Right lobe of liver (tissue), 6 donors: ENCODE measurements at regions not wholly inside any gene's neighbourhood (a gene's known extent, or its start where the extent isn't known, plus 50 kb on each side); places are given as distances from the start of the nearest gene placed in this dataset.

Experiments
- ATAC-seq, 4 donors: fragments of 200-7000 bp; cut with Tn5 transposase; one replicate each; pipeline ENCODE4 v1.9.1; 2020; ENCODE audit warnings: mild to moderate bottlenecking in 4 of 4, moderate library complexity in 4 of 4
- DNase-seq, 3 donors: peaks; one replicate each; pipeline ENCODE4 v3.0.0-alpha.2; 2020
- H3K27ac ChIP-seq, 3 donors: fragments of 200-600 bp; one replicate each; pipeline ENCODE4 v1.8.0; 2022
- H3K27me3 ChIP-seq, 2 donors: fragments of 200-600 bp; one replicate each; pipeline ENCODE4 v1.8.0; 2022
- H3K36me3 ChIP-seq, 4 donors: fragments of 200-600 bp; sonication (generic) in 1 of 4; one replicate each; pipeline versions ENCODE4 v1.5.1 to v1.8.0; 2017 to 2022; ENCODE audit warnings: control low read depth in 1 of 4
- H3K4me1 ChIP-seq, 4 donors: fragments of 200-600 bp; sonication (generic) in 1 of 4; one replicate each; pipeline versions ENCODE4 v1.5.1 to v1.8.0; 2017 to 2022; ENCODE audit warnings: control low read depth in 1 of 4
- H3K4me3 ChIP-seq, 3 donors: fragments of 200-600 bp; one replicate each; pipeline ENCODE4 v1.8.0; 2022
- H3K9me3 ChIP-seq, 4 donors: fragments of 200-600 bp; sonication (generic) in 1 of 4; one replicate each; pipeline versions ENCODE4 v1.5.1 to v1.8.0; 2017 to 2022; ENCODE audit warnings: control low read depth in 1 of 4
- CTCF ChIP-seq, 4 donors: fragments of 200-600 bp in 3 of 4; fragments of 450-650 bp in 1 of 4; IDR thresholded peaks; one replicate each; pipeline versions ENCODE4 v1.5.1 to v1.8.0; 2016 to 2022; ENCODE audit warnings: antibody characterized with exemption in 4 of 4, mild to moderate bottlenecking in 2 of 4
- POLR2A ChIP-seq: fragments of 450-650 bp; IDR thresholded peaks from one replicate; pipeline ENCODE4 v1.6.1; 2017; ENCODE audit warnings: antibody characterized with exemption, mild to moderate bottlenecking
- WGBS: methylation state at CpG from one replicate; pipeline ENCODE4 v1.1.6; 2018; ENCODE audit warnings: low coverage, low lambda C conversion rate; ENCODE audit not compliant: insufficient coverage; ENCODE audit errors: missing lambda C conversion rate; 5-methylcytosine and 5-hydroxymethylcytosine counted together
- intact Hi-C, 2 donors: fragments of 100-400 bp; cut with DNase I; formaldehyde crosslinking; loops; one replicate each; pipeline versions ENCODE4 v1.11.2 to v1.14.1; 2022
- donor health status: DM: no; HTN: yes; CAD: no.
- donor health status: DM: no; HTN: no; CAD: no.
- donor health status: DM: no; HTN: no; CAD: no.
- donor health status: DM: no; HTN: yes; CAD: no.
- donor health status: DM: no; HTN: yes; CAD: no.

- no peak for ATAC-seq
- no peak for TF ChIP-seq POLR2A
- TF ChIP-seq CTCF (IDR thresholded peaks at IDR 0.05): no peak
- Histone ChIP-seq H3K4me3 (no peak overlapping the region), H3K27ac (no peak overlapping the region), H3K36me3 (no peaks in the 10 kb centered on the region), H3K9me3 (no peaks in the 10 kb centered on the region), H3K27me3 (no peaks in the 10 kb centered on the region), H3K4me1 (no peaks in the 10 kb centered on the region)
- intact Hi-C loops: no loop called here
- DNase-seq: no peak
- WGBS: 73% methylated on average over 5 of the region's 6 CpGs
Measured at GRCh38 chr3:176068750-176069149, 1128.5 kb downstream of the TBL1XR1 start.

- no peak for DNase-seq
- H3K9me3 ChIP-seq: no peaks in the 10 kb centered on the region
- no peaks in the 10 kb centered on the region for H3K27me3 ChIP-seq
- no peak overlapping the region for H3K27ac ChIP-seq
- ATAC-seq: no peak
- no peaks in the 10 kb centered on the region for H3K4me1 ChIP-seq
- TF ChIP-seq POLR2A (no peak), CTCF (IDR thresholded peaks at IDR 0.05) (no peak)
- intact Hi-C loops: no loop called here
- no peak overlapping the region for H3K4me3 ChIP-seq
- H3K36me3 ChIP-seq: no peaks in the 10 kb centered on the region
Measured at GRCh38 chr3:176058856-176059255, 1138.4 kb downstream of the TBL1XR1 start.

- ATAC-seq (no peak), DNase-seq (no peak)
- Histone ChIP-seq H3K27me3 (no peaks in the 10 kb centered on the region), H3K36me3 (no peaks in the 10 kb centered on the region), H3K27ac (no peak overlapping the region), H3K9me3 (no peaks in the 10 kb centered on the region), H3K4me3 (no peak overlapping the region), H3K4me1 (no peaks in the 10 kb centered on the region)
- WGBS: 67% methylated on average over 6 of the region's 6 CpGs
- TF ChIP-seq POLR2A (no peak), CTCF (IDR thresholded peaks at IDR 0.05) (no peak)
- intact Hi-C loops: no loop called here
Measured at GRCh38 chr3:176055836-176056235, 1141.4 kb downstream of the TBL1XR1 start.

- intact Hi-C loops: no loop called here
- no peak overlapping the region for H3K27ac ChIP-seq
- no peak for ATAC-seq
- no peaks in the 10 kb centered on the region for H3K4me1 ChIP-seq
- DNase-seq: no peak
- H3K27me3 ChIP-seq: no peaks in the 10 kb centered on the region
- no peaks in the 10 kb centered on the region for H3K36me3 ChIP-seq
- no peaks in the 10 kb centered on the region for H3K9me3 ChIP-seq
- no peak overlapping the region for H3K4me3 ChIP-seq
- TF ChIP-seq POLR2A (no peak), CTCF (IDR thresholded peaks at IDR 0.05) (no peak)
- WGBS: 69% methylated on average over 7 of the region's 7 CpGs
Measured at GRCh38 chr3:176051766-176052165, 1145.5 kb downstream of the TBL1XR1 start.

- 84% methylated on average over 2 of the region's 2 CpGs for WGBS
- no peaks in the 10 kb centered on the region for H3K9me3 ChIP-seq
- H3K36me3 ChIP-seq: no peaks in the 10 kb centered on the region
- H3K4me3 ChIP-seq: no peak overlapping the region
- H3K27me3 ChIP-seq: no peaks in the 10 kb centered on the region
- no peak for ATAC-seq
- no peak for DNase-seq
- intact Hi-C loops: no loop called here
- TF ChIP-seq CTCF (IDR thresholded peaks at IDR 0.05) (no peak), POLR2A (no peak)
- H3K27ac ChIP-seq: no peak overlapping the region
- no peaks in the 10 kb centered on the region for H3K4me1 ChIP-seq
Measured at GRCh38 chr3:176046703-176047102, 1150.6 kb downstream of the TBL1XR1 start.
